Mammary epithelial cell (primary cell): ENCODE measurements at regions not wholly inside any gene's neighbourhood (a gene's known extent, or its start where the extent isn't known, plus 50 kb on each side); places are given as distances from the start of the nearest gene placed in this dataset.

ENCODE experiments used
- EZH2 ChIP-seq: IDR thresholded peaks from 2 replicates; pipeline ENCODE4 v1.6.1; 2012; ENCODE audit warnings: low read length, inconsistent platforms, borderline replicate concordance
- TF ChIP-seq, protein P1 (sequence below), 2 donors: IDR thresholded peaks in 1 of 2; conservative IDR thresholded peaks in 1 of 2; 2 replicates each; pipeline ENCODE4 v1.5.1; 2011 to 2012; ENCODE audit warnings: inconsistent platforms in 2 of 2, low read length in 2 of 2, mild to moderate bottlenecking in 2 of 2, control low read depth in 1 of 2, low read depth in 1 of 2; ENCODE audit not compliant: insufficient read depth in 1 of 2; ENCODE audit errors: extremely low read depth in 1 of 2

DNA sequence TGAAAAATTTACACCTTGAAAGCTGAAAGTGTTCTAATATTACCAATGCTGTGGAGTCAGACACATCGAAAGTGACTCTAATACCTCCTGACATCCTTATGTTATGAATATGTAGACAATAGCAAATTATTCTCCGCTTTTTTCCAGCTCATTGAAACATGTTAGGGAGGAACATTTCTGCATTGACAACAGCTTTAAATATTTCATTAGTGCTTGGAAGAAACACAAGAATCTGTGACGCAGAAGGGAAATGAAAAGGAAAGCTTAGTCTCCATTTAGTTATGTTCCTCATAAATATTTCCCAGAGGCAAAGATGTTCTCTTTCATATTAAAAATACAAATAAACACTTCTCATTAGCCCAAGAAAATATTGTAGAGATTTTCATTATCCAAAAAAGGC lies 55.8 kb upstream of the CD99 start:
- TF ChIP-seq, protein P1, sequence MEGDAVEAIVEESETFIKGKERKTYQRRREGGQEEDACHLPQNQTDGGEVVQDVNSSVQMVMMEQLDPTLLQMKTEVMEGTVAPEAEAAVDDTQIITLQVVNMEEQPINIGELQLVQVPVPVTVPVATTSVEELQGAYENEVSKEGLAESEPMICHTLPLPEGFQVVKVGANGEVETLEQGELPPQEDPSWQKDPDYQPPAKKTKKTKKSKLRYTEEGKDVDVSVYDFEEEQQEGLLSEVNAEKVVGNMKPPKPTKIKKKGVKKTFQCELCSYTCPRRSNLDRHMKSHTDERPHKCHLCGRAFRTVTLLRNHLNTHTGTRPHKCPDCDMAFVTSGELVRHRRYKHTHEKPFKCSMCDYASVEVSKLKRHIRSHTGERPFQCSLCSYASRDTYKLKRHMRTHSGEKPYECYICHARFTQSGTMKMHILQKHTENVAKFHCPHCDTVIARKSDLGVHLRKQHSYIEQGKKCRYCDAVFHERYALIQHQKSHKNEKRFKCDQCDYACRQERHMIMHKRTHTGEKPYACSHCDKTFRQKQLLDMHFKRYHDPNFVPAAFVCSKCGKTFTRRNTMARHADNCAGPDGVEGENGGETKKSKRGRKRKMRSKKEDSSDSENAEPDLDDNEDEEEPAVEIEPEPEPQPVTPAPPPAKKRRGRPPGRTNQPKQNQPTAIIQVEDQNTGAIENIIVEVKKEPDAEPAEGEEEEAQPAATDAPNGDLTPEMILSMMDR (conservative IDR thresholded peaks at IDR 0.05 in 1 of 2, IDR thresholded peaks at IDR 0.05 in 1 of 2; ENCODE audit: extremely low read depth in 1 of 2, insufficient read depth in 1 of 2, low read depth in 1 of 2, low read length in 2 of 2), result no peak
- no peak for TF ChIP-seq EZH2
